Neural progenitor cell (in vitro differentiated cells): ENCODE measurements at regions not wholly inside any gene's neighbourhood (a gene's known extent, or its start where the extent isn't known, plus 50 kb on each side); places are given as distances from the start of the nearest gene placed in this dataset.

ENCODE experiments used
- DNase-seq: peaks from one replicate; pipeline ENCODE4 v3.0.0-alpha.2; 2016; ENCODE audit warnings: low spot score
- H2AFZ ChIP-seq: fragments of 200-600 bp; sonication (generic); replicated peaks from 2 replicates; pipeline ENCODE4 v1.6.1; 2016; ENCODE audit warnings: antibody characterized with exemption
- H3F3A ChIP-seq: fragments of 200-600 bp; sonication (generic); 2 replicates; pipeline ENCODE4 v1.6.1; 2016; ENCODE audit warnings: antibody characterized with exemption, low read depth
- H3K27ac ChIP-seq: fragments of 200-600 bp; sonication (generic); 2 replicates; pipeline ENCODE4 v1.5.1; 2016; ENCODE audit warnings: mild to moderate bottlenecking
- H3K27me3 ChIP-seq: fragments of 200-600 bp; sonication (generic); 2 replicates; pipeline ENCODE4 v1.6.1; 2016; ENCODE audit warnings: mild to moderate bottlenecking, moderate library complexity
- H3K36me3 ChIP-seq: fragments of 200-600 bp; sonication (generic); 2 replicates; pipeline ENCODE4 v1.5.1; 2016
- H3K4me1 ChIP-seq: fragments of 200-600 bp; sonication (generic); 2 replicates; pipeline ENCODE4 v1.6.1; 2016; ENCODE audit warnings: mixed run types
- H3K4me2 ChIP-seq: fragments of 200-600 bp; sonication (generic); 2 replicates; pipeline ENCODE4 v1.6.1; 2016
- H3K4me3 ChIP-seq: fragments of 200-600 bp; sonication (generic); 2 replicates; pipeline ENCODE4 v1.5.1; 2016
- H3K79me2 ChIP-seq: fragments of 200-600 bp; sonication (generic); 2 replicates; pipeline ENCODE4 v1.6.1; 2016; ENCODE audit warnings: low read depth
- H3K9ac ChIP-seq: fragments of 200-600 bp; sonication (generic); 2 replicates; pipeline ENCODE4 v1.6.1; 2016
- H3K9me3 ChIP-seq: fragments of 200-600 bp; sonication (generic); 2 replicates; pipeline ENCODE4 v1.5.1; 2016; ENCODE audit warnings: low read depth
- H4K20me1 ChIP-seq: fragments of 200-600 bp; sonication (generic); 2 replicates; pipeline ENCODE4 v1.6.1; 2016; ENCODE audit warnings: low read depth
- H3K27ac Mint-ChIP-seq: 3 replicates; pipeline ENCODE4 v1.8.0; 2021; ENCODE audit warnings: mixed read lengths
- H3K27me3 Mint-ChIP-seq: 2 replicates; pipeline ENCODE4 v1.8.0; 2022; ENCODE audit warnings: low read depth, mild to moderate bottlenecking, inconsistent platforms, moderate library complexity, mixed read lengths; ENCODE audit not compliant: insufficient read depth
- H3K36me3 Mint-ChIP-seq: 3 replicates; pipeline ENCODE4 v1.8.0; 2021; ENCODE audit warnings: mixed read lengths
- H3K4me1 Mint-ChIP-seq: 3 replicates; pipeline ENCODE4 v1.8.0; 2021; ENCODE audit warnings: mixed read lengths
- H3K4me3 Mint-ChIP-seq: 3 replicates; pipeline ENCODE4 v1.8.0; 2021; ENCODE audit warnings: mild to moderate bottlenecking, moderate library complexity, mixed read lengths
- H3K9me3 Mint-ChIP-seq: 3 replicates; pipeline ENCODE4 v1.8.0; 2020; ENCODE audit warnings: mixed read lengths
- CTCF ChIP-seq: fragments of 200-600 bp; sonication (generic); IDR thresholded peaks from 2 replicates; pipeline ENCODE4 v1.5.1; 2017; ENCODE audit warnings: antibody characterized with exemption, mild to moderate bottlenecking
- EZH2 ChIP-seq: fragments of 200-600 bp; sonication (generic); IDR thresholded peaks from 2 replicates; pipeline ENCODE4 v1.6.1; 2017; ENCODE audit warnings: antibody characterized with exemption, mild to moderate bottlenecking, moderate library complexity
- EZH2phosphoT487 ChIP-seq: fragments of 200-600 bp; sonication (generic); IDR thresholded peaks from 2 replicates; pipeline ENCODE4 v1.6.1; 2017; ENCODE audit warnings: antibody characterized with exemption

GRCh38 chr3:152208439-152208838 lies 60.3 kb upstream of the MBNL1 start:
- H3K4me3 Mint-ChIP-seq: no peak overlapping the region
- H3K9ac ChIP-seq: no peak overlapping the region
- no peaks in the 10 kb centered on the region for H3K4me1 Mint-ChIP-seq
- H3K27ac Mint-ChIP-seq: no peak overlapping the region
- TF ChIP-seq EZH2phosphoT487 (no peak), CTCF (no peak), EZH2 (no peak)
- H3K36me3 ChIP-seq: no peaks in the 10 kb centered on the region
- no peak overlapping the region for H3K4me3 ChIP-seq
- no peak for DNase-seq
- H3K36me3 Mint-ChIP-seq: no peaks in the 10 kb centered on the region
- H3K9me3 Mint-ChIP-seq: no peaks in the 10 kb centered on the region
- no peaks in the 10 kb centered on the region for H3K27me3 Mint-ChIP-seq
- H3K27me3 ChIP-seq: no peaks in the 10 kb centered on the region
- no peaks in the 10 kb centered on the region for H3K4me1 ChIP-seq
- H4K20me1 ChIP-seq: no peaks in the 10 kb centered on the region
- H3K27ac ChIP-seq: no peak overlapping the region
- H3F3A ChIP-seq: no peaks in the 10 kb centered on the region
- H3K4me2 ChIP-seq: no peak overlapping the region
- no peaks in the 10 kb centered on the region for H3K9me3 ChIP-seq
- no peaks in the 10 kb centered on the region for H3K79me2 ChIP-seq
- H2AFZ ChIP-seq: no peak overlapping the region

GRCh38 chr3:152209060-152209459 lies 59.7 kb upstream of the MBNL1 start:
- no peak overlapping the region for H3K4me2 ChIP-seq
- no peak for DNase-seq
- H3K27ac Mint-ChIP-seq: no peak overlapping the region
- no peaks in the 10 kb centered on the region for H3K27me3 ChIP-seq
- H3K9me3 Mint-ChIP-seq: no peaks in the 10 kb centered on the region
- no peaks in the 10 kb centered on the region for H3K36me3 ChIP-seq
- no peak overlapping the region for H3K4me3 Mint-ChIP-seq
- H3K4me1 ChIP-seq: no peaks in the 10 kb centered on the region
- no peaks in the 10 kb centered on the region for H3K4me1 Mint-ChIP-seq
- no peak overlapping the region for H2AFZ ChIP-seq
- no peaks in the 10 kb centered on the region for H4K20me1 ChIP-seq
- H3K36me3 Mint-ChIP-seq: no peaks in the 10 kb centered on the region
- H3K9ac ChIP-seq: no peak overlapping the region
- H3K4me3 ChIP-seq: no peak overlapping the region
- no peaks in the 10 kb centered on the region for H3K79me2 ChIP-seq
- H3F3A ChIP-seq: no peaks in the 10 kb centered on the region
- no peak overlapping the region for H3K27ac ChIP-seq
- no peaks in the 10 kb centered on the region for H3K9me3 ChIP-seq
- H3K27me3 Mint-ChIP-seq: no peaks in the 10 kb centered on the region
- TF ChIP-seq CTCF: no peak
- TF ChIP-seq EZH2: no peak
- TF ChIP-seq EZH2phosphoT487: no peak

GRCh38 chr3:152209776-152210175 lies 59.0 kb upstream of the MBNL1 start:
- Histone ChIP-seq H3F3A (no peaks in the 10 kb centered on the region), H3K79me2 (no peaks in the 10 kb centered on the region), H3K4me2 (no peak overlapping the region), H3K9me3 (no peaks in the 10 kb centered on the region), H2AFZ (no peak overlapping the region), H3K9ac (no peak overlapping the region), H3K4me1 (no peaks in the 10 kb centered on the region), H3K36me3 (no peaks in the 10 kb centered on the region), H3K27me3 (no peaks in the 10 kb centered on the region), H3K4me3 (no peak overlapping the region), H4K20me1 (no peaks in the 10 kb centered on the region), H3K27ac (no peak overlapping the region)
- no peak for TF ChIP-seq EZH2
- no peak for TF ChIP-seq CTCF
- no peak for TF ChIP-seq EZH2phosphoT487
- H3K4me1 Mint-ChIP-seq: no peaks in the 10 kb centered on the region
- H3K27me3 Mint-ChIP-seq: no peaks in the 10 kb centered on the region
- H3K36me3 Mint-ChIP-seq: no peaks in the 10 kb centered on the region
- no peaks in the 10 kb centered on the region for H3K9me3 Mint-ChIP-seq
- H3K27ac Mint-ChIP-seq: no peak overlapping the region
- H3K4me3 Mint-ChIP-seq: no peak overlapping the region
- DNase-seq: no peak

GRCh38 chr3:152210697-152211096 lies 58.0 kb upstream of the MBNL1 start:
- Mint-ChIP-seq H3K36me3 (no peaks in the 10 kb centered on the region), H3K4me1 (no peaks in the 10 kb centered on the region), H3K9me3 (no peaks in the 10 kb centered on the region), H3K27ac (no peak overlapping the region), H3K27me3 (no peaks in the 10 kb centered on the region), H3K4me3 (no peak overlapping the region)
- TF ChIP-seq EZH2phosphoT487: no peak
- no peak for TF ChIP-seq EZH2
- no peak for TF ChIP-seq CTCF
- Histone ChIP-seq H3K9ac (no peak overlapping the region), H3K27me3 (no peaks in the 10 kb centered on the region), H3K79me2 (no peaks in the 10 kb centered on the region), H3K4me1 (no peaks in the 10 kb centered on the region), H3K4me2 (no peak overlapping the region), H4K20me1 (no peaks in the 10 kb centered on the region), H3K9me3 (no peaks in the 10 kb centered on the region), H3K27ac (no peak overlapping the region), H3F3A (no peaks in the 10 kb centered on the region), H3K36me3 (no peaks in the 10 kb centered on the region), H2AFZ (no peak overlapping the region), H3K4me3 (no peak overlapping the region)
- no peak for DNase-seq
